Osteoblast (primary cell): ENCODE measurements at regions not wholly inside any gene's neighbourhood (a gene's known extent, or its start where the extent isn't known, plus 50 kb on each side); places are given as distances from the start of the nearest gene placed in this dataset.

Source experiments
- DNase-seq: peaks from one replicate; pipeline ENCODE4 v3.0.0; 2011; ENCODE audit warnings: low spot score, mixed read lengths; ENCODE audit not compliant: insufficient read length; ENCODE audit errors: missing footprints
- H2AFZ ChIP-seq: 2 replicates; pipeline ENCODE4 v1.6.0; 2011; ENCODE audit warnings: mild to moderate bottlenecking, low read length
- H3K27ac ChIP-seq: 2 replicates; pipeline ENCODE4 v1.5.1; 2011; ENCODE audit warnings: mild to moderate bottlenecking, low read depth, low read length, moderate library complexity
- H3K27me3 ChIP-seq: 2 replicates; pipeline ENCODE4 v1.6.0; 2012; ENCODE audit warnings: mild to moderate bottlenecking, control low read depth, inconsistent platforms, low read length, moderate library complexity; ENCODE audit not compliant: insufficient read depth
- H3K36me3 ChIP-seq: 2 replicates; pipeline ENCODE4 v1.5.1; 2011; ENCODE audit warnings: mild to moderate bottlenecking, low read length, control low read depth, moderate library complexity; ENCODE audit not compliant: insufficient read depth
- H3K4me1 ChIP-seq: 2 replicates; pipeline ENCODE4 v1.5.1; 2011; ENCODE audit warnings: mild to moderate bottlenecking, low read length, control low read depth, moderate library complexity; ENCODE audit not compliant: insufficient read depth
- H3K4me2 ChIP-seq: 2 replicates; pipeline ENCODE4 v1.6.0; 2011; ENCODE audit warnings: mild to moderate bottlenecking, low read length; ENCODE audit not compliant: insufficient read depth
- H3K4me3 ChIP-seq: fragments of 200-600 bp; sonication (generic); 3 replicates; pipeline ENCODE4 v1.5.1; 2012; ENCODE audit warnings: mild to moderate bottlenecking, low read length, inconsistent platforms; ENCODE audit not compliant: insufficient read depth
- H3K79me2 ChIP-seq: 2 replicates; pipeline ENCODE4 v1.6.0; 2012; ENCODE audit warnings: mild to moderate bottlenecking, low read length, control low read depth, inconsistent platforms; ENCODE audit not compliant: insufficient read depth
- H3K9me3 ChIP-seq: 2 replicates; pipeline ENCODE4 v1.5.1; 2011; ENCODE audit warnings: low read depth, low read length, control low read depth
- H4K20me1 ChIP-seq: 2 replicates; pipeline ENCODE4 v1.6.0; 2012; ENCODE audit warnings: mild to moderate bottlenecking, low read length, control low read depth; ENCODE audit not compliant: insufficient read depth
- CTCF ChIP-seq: IDR thresholded peaks from 2 replicates; pipeline ENCODE4 v1.5.1; 2011; ENCODE audit warnings: mild to moderate bottlenecking, low read depth, low read length, moderate library complexity; ENCODE audit errors: extremely low read depth

DNA sequence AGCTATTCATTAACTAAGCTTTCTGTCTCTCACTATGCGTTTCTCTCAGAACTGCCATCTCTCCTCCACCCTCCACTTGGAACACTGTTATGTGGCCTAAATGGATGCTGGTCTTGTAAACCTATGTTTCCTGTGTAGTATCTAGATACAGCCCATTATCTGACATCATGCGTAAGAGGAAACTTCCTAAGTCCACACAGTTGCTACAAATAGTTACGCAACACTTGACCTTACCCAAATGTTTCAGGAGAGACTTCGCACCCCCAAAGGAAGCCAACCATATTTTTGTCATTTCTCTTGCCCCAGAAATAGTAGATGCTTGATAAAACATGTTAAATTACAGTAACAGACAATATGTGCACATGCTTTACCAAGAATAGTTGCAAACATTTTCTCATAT, 87.2 kb upstream of the TPRG1 start:
- H3K27me3 ChIP-seq = peaks cover 6% of the 10 kb centered on the region
- no peaks in the 10 kb centered on the region for H4K20me1 ChIP-seq
- no peak overlapping the region for H3K4me3 ChIP-seq
- H3K27ac ChIP-seq = no peak overlapping the region
- H3K79me2 ChIP-seq = no peaks in the 10 kb centered on the region
- no peak for DNase-seq
- H3K4me2 ChIP-seq = no peak overlapping the region
- H3K9me3 ChIP-seq = no peaks in the 10 kb centered on the region
- no peak for TF ChIP-seq CTCF
- no peaks in the 10 kb centered on the region for H3K36me3 ChIP-seq
- no peaks in the 10 kb centered on the region for H3K4me1 ChIP-seq
- no peak overlapping the region for H2AFZ ChIP-seq

- Histone ChIP-seq H4K20me1 (no peaks in the 10 kb centered on the region), H3K27me3 (no peaks in the 10 kb centered on the region), H3K36me3 (no peaks in the 10 kb centered on the region), H3K9me3 (no peaks in the 10 kb centered on the region), H3K27ac (no peak overlapping the region), H3K4me2 (no peak overlapping the region), H2AFZ (no peak overlapping the region), H3K4me1 (no peaks in the 10 kb centered on the region), H3K4me3 (no peak overlapping the region), H3K79me2 (no peaks in the 10 kb centered on the region)
- DNase-seq = peak; percentile 6
- no peak for TF ChIP-seq CTCF
Observed at GRCh38 chr3:189092547-189092946, 79.2 kb upstream of the TPRG1 start.

DNA sequence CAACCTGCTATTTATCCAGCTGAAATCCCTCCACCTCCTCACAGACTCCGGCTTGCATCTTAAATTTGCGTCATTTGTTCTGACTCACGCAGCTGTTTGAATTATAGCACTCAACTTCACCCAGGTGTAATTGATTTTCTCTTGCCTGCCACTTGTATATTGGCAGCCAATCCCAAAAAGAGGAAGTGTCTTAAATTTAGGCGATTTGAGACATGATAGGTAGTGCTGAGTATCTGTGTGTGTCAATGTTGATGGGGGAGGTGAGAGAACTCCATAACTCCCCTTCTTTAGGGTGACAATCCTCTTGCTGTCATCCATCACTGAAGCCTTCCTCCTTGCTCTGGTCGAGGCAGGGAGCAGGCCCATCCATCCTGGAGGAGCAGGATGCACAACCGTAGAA, 77.2 kb upstream of the TPRG1 start:
- H3K9me3 ChIP-seq = no peaks in the 10 kb centered on the region
- no peak overlapping the region for H2AFZ ChIP-seq
- no peaks in the 10 kb centered on the region for H3K27me3 ChIP-seq
- H3K79me2 ChIP-seq = no peaks in the 10 kb centered on the region
- H3K36me3 ChIP-seq = no peaks in the 10 kb centered on the region
- TF ChIP-seq CTCF = no peak
- no peaks in the 10 kb centered on the region for H4K20me1 ChIP-seq
- DNase-seq = no peak
- no peak overlapping the region for H3K4me3 ChIP-seq
- no peak overlapping the region for H3K4me2 ChIP-seq
- H3K27ac ChIP-seq = no peak overlapping the region
- peaks cover 3% of the 10 kb centered on the region for H3K4me1 ChIP-seq

DNA sequence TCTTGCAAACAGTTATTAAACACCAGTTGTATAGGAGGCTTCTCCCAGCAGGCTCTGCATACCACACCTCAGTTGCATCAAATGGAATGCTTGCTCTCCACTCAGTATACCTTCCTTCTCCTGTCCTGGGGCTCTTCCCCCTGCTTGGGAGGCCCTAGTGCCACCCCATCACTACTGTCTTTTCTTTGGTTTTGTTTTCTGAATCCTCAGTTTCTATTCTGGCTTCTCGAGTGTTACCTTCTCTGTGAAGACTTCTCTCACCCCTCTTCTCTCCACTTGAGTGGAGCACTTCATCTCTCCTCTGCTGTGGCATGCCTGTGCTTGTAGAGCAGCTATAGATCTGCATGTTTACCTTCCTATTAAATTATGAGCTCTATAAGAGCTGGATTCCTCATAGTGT, 75.7 kb upstream of the TPRG1 start:
- DNase-seq = no peak
- Histone ChIP-seq H3K4me3 (no peak overlapping the region), H3K36me3 (no peaks in the 10 kb centered on the region), H3K27ac (no peak overlapping the region), H2AFZ (no peak overlapping the region), H3K79me2 (no peaks in the 10 kb centered on the region), H3K4me2 (no peak overlapping the region), H3K27me3 (no peaks in the 10 kb centered on the region), H3K4me1 (peaks cover 3% of the 10 kb centered on the region), H4K20me1 (no peaks in the 10 kb centered on the region), H3K9me3 (no peaks in the 10 kb centered on the region)
- no peak for TF ChIP-seq CTCF
